Right kidney (tissue), 1 donor: ENCODE measurements at regions not wholly inside any gene's neighbourhood (a gene's known extent, or its start where the extent isn't known, plus 50 kb on each side); places are given as distances from the start of the nearest gene placed in this dataset.

Experiments used
- DNase-seq: peaks from one replicate; pipeline ENCODE4 v3.0.0-alpha.2; 2016

DNA sequence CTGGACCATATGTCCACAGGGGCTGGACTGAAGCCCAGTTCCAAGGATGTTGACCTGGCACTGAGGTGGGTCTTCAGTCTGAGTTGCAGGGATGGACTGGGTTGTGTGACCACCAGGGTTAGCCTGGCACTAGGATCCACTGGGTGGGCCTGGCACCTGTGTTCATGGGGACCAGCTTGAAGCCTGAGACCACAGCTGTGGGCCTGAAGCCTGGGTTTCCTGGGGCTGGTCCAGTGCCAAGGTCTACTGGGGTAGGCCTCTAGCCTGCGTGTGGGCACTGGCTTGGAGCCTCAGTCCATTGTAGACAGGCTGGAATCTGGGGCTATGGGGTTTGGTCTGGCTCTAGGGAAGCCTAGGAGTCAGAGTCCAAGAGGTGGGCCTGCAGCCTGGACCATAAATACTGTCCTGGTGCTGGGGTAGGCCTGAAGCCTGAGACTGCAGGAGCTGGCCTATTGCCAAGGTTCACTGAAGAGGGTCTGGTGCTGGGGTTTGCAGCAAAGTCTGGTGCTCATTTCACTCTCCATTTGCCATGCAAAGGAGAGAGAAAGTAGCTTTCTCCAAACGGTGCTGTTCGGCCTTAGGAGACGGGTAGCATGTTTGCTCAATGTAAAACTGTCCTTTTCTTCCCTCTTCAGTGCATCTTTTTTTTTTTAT is 51.2 kb upstream of the TBC1D5 start:
- DNase-seq, result no peak
